NCI-H2171 treated with DMSO at 0.1 percent for 48 hours (cell line): ENCODE measurements at regions not wholly inside any gene's neighbourhood (a gene's known extent, or its start where the extent isn't known, plus 50 kb on each side); places are given as distances from the start of the nearest gene placed in this dataset.

Source experiments
- DNase-seq: peaks from one replicate; lab custom pipeline; 2025; lab: John Stamatoyannopoulos, UW

DNA sequence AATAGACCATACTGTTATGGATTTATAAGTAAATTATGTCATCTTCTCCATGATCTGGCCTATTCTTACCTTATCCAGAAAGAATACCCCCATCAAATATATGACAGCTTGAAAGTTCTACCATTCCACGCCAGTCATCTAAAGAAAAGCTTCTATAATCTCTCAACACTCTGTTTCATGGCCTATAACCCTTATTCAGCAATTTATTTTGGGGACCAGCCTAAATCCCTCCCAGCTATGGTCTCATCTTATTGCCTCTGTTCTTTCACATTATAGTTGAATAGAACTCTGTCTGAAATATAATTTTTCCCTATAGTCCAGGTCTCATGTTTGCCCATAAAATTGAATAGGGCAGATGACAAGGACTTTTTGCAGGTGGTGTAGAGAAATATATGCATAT lies 2387.6 kb upstream of the WWC1 start:
- DNase-seq, result no peak

DNA sequence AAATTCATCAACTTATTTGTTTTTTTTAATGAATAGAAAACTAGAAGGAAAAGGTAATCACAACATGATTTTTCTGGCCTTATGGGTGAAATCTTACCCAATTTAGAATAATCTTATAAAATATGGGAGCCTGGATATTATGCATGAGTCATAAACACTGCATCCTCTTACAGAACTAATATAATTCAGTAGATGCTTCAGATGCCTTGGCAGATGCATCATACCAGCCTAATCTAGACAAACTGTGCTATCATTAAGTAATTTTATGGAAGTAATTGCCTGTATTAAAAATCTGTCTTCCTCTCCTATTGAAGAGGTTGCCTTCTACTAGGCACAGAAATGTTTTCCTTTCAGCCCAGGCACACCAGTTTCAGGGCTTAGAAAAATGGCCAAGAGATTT lies 2384.6 kb upstream of the WWC1 start:
- DNase-seq, result no peak

DNA sequence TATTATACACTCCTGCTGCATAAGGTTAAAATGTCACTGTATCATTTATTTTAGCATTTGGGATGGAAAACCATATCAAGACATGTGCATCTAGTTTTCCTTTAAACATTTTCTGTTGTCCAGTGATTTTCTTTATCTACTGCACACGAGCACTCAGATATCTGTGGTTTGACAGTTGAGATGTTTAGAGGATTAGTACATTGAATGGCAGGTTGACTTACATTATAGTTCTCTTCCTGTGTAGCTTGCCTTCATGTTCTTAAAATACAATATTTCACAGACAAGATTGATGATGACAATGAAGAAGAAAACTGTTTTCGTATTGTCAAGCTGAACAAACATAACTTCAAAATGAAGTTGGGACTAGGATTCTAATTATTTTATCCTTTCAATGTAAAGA lies 2378.4 kb upstream of the WWC1 start:
- no peak for DNase-seq

DNA sequence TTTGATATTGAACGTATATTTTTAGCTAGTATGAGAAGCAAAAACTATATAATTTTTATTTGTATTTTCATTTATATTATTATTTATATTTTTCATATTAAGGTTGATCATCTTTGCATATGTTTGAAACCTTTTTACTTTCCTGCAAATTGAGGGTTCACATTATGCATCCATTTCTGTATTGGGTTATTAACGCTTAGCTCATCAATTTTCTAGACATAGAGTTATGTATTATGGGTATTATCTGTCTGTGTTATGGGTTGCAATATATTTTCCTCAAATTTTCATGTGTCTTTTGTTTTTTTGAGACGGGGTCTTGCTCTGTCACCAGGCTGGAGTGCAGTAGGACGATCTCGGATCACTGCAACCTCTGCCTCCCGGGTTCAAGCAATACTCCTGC lies 2377.0 kb upstream of the WWC1 start:
- no peak for DNase-seq

DNA sequence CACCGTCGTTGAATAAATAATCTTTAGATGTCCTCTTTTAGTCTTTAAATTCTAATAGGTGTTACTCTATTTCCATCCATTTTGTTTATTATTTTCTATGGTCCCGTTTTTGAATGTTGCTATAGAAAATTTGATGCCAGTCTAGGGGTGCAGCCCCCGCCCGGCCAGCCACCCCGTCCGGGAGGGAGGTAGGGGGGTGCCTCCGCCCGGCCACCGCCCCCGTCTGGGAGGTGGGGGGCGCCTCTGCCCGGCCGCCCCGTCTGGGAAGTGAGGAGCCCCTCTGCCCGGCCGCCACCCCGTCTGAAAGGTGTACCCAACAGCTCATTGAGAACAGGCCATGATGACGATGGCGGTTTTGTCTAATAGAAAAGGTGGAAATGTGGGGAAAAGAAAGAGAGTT lies 2372.2 kb upstream of the WWC1 start:
- DNase-seq, result no peak

DNA sequence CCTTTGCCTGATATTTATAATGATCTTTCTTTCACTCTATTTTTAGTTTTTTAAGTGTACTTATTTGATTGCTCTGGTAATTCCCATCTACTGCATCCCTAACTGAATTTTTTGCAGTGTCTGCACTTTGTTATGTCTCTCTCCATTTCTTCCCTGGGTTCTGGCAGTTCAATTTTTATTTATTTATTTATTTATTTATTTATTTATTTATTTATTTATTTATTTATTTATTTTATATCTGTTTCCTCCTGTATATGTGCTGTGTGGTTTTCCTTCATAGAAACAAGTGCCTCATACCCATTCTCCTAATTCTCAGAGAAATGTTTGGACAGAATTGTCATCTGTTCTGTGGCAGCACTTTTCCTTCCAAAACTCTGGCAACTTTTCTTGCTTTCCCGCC lies 2370.8 kb upstream of the WWC1 start:
- no peak for DNase-seq

DNA sequence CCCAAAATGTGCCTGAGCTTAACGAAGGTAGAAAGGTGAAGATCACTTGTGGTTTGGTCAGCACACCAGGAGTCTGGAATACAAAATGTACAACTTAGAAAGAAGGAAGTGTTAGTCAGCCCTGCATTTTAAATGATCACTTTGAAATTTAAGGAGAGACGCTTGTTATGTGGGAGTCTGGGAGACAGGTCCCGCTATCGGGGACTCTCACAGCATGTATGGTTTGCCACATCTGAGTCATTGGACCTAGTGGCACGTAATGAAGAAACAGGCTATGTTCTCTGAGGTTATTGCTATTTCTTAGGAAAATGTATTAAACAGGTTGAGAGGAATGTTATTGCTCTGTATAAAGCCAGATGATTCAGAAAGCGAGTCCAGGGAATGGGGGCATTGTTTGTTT lies 2362.5 kb upstream of the WWC1 start:
- no peak for DNase-seq

DNA sequence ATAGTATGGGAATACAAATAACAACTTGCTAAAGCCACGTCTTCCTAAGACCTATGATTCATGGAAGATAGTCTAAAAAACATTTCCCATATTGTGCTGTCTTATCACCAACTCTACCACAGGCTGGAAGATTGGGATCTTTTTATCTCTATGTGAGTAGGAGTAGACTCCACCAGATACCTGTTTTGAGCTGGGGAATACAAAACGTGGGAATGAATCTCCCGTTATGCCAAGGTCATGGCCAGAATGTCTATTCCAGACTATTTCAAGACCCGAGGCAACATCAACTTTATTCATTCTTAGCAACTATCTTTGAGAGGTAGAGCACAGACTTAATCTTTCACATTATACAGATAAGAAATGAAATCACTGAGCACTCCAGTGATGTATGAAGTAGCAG lies 2350.9 kb upstream of the WWC1 start:
- DNase-seq, result no peak

DNA sequence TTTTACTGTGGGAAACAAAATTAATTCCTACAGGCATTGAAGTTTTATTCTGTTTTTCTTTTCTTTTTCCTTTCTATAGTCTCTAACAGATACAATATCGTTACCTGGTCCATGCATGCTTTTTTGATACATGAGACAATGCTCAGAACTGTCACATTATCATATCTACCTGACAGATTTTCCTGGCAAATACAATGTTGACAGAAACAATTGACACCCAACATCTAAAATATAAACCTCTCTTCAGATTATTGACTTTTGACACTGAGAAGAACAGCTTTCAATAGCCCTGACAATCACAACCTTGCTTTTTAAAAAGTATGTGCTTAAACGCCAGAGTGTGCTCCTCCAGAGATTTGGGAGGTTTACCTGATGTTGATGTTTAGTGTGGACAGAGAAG lies 2334.6 kb upstream of the WWC1 start:
- no peak for DNase-seq

DNA sequence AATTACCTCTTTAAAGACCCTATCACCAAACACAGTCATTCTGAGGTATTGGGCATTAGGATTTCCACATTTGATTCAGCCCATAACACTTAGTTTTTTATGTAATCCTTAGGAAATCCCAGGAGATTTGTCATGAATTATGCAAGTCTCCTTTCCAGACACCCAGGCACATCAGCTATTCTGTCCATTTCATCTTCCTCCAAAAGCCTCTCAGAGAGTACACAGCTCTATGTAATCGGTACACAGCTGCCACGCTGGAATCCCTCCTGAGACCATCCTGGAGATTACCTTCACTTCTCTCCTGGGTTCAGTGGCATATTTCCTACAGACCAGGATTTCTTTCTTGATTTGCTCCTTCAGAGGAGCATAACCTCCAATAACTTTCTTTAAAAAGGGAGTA lies 2309.8 kb upstream of the WWC1 start:
- no peak for DNase-seq

DNA sequence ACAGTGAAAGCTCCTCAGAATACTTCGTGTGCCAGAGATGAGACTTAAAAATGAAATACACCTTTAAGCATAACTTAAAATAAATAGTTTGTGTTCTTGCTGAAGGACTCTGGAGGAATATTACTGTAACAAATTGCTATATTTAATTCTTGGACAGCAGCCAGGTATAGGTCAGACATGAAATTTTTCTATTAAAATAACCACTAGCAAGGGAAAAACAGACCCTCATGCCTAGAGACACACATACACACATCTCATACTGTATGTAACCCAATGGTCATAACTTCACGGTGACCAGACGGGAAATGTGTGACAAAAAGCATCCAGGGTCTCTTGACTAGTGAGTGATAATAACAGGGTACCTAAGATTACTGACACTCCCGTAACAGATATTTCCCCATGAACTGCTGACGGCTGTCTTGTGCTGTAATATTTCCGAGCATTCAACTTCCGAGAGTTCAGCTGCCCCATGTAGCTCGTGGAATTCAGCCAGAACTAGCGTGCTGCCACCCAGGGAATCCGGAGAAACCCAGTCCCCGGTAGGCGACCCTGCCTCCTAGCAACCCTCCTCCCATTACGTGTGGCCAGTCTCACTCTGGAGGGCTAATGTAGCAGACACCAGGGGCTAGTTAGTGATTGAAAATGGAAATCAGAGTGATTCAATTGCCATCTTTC lies 2295.1 kb upstream of the WWC1 start:
- no peak for DNase-seq

DNA sequence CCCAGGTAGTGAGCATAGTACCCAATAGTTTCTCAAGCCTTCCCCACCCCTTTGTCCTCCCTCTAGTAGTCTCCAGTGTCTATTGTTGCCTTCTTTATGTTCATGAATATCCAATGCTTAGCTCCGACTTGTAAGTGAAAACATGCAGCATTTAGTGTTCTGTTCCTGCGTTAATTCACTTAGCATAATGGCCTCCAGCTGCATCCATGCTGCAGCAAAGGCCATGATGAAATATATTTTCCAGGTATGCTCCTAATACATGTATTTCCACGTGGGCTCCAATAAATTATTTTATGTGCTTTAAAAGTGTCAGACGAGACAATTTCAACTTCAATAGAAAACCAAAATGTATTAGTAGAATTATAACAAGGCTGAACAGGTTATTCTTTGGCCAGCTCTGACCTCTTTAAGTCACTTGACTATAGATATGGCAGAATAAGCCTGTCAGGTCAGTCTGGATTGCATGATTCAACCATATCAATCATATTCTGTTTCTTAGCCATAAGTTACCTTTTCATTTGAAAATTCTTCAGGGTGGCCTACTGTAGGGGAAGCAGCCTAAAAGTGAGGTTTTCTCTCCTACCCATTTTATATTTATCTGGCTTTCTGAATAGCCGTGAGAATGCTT lies 2291.6 kb upstream of the WWC1 start:
- DNase-seq, result no peak

DNA sequence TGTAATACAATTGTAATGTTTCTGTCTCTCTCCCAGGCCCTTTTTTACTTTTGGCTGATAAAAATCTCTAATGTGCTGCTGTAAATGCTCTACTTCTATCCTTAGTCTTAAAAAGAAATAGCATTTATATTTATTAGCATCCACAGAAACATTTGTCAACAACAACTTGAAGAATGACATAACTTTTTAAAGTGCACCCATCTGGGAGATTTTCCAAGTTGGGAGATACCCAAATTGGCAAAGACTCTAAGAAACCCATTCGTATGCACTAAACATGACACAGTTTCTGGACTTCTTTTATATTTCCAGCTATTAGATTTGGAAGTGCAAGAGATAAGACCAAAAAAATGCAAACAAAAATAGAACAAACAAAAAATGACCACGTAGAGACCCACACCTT lies 2287.4 kb upstream of the WWC1 start:
- no peak for DNase-seq

DNA sequence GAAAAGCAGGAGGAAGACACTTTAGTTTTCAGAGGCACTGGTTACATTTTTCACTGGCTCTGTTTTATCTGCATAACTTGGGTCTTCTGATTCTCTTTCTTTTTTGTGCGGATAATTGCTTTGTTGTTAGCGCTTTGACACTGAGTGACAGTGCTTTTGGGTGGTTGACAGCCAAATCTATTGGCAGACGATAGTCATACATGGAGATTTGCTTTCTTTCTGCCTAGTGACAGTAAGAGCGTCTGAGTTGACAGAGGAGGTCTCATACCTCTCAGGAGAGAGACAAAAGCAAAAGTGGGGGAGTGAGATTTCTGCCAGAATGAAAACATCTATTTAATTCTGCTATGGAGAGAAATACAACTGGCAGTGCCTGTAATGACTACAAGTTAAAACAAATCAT lies 2278.0 kb upstream of the WWC1 start:
- no peak for DNase-seq

DNA sequence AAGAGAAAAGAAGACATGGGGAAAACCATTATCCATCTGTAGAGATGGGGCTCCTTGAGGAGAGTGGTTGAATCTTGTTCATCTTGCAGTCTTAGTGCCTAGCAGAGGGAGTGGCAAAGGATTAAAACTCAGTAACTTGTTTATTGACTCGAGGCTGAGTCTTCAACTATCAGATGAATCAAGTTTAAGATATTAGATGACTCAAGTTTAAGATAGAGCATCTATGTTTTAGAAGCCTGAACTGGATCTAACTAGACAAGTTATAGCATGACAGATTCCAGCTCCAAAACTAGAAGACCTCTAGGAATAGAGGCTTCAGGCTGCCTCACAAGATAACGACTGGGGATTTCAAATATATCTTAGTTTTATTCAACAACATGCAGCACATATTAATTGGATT lies 2277.2 kb upstream of the WWC1 start:
- DNase-seq, result no peak

DNA sequence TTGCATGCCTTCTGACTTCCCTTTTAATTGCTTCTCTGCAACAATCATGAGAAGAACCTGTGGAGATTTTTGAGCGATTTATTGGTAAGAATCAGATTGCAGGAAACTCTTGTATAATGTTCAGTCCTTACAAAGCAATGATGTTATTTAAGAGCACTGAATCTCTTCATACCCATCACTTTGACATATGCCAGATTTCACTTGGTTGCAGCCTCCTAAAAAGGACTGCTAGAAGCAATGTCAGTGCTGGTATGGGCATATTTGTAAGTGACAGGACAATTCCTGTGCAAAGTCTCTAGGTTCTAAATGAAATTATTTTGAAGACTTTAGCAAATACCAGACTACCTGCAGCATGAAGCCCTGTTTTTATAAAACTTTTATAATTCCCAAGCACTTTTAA lies 2272.7 kb upstream of the WWC1 start:
- no peak for DNase-seq

DNA sequence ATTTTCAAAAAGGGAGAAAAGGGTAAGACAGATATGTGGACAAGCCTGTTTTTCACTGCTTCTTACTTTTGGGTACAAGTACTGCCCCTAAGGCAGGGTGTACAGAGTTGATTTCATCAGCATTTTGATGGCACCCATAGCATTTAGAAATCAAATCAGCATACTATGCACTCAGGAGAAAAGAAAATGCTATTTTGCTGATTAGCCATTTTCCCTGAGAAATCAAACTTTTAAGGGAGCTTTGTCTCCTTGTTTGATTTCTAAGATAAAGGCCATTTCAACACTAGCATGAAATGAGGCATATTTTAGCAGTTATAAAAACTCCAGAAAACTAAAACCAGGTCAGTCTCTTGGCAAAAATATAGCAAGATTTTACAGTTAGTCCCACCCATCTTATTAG lies 2269.4 kb upstream of the WWC1 start:
- DNase-seq, result no peak

DNA sequence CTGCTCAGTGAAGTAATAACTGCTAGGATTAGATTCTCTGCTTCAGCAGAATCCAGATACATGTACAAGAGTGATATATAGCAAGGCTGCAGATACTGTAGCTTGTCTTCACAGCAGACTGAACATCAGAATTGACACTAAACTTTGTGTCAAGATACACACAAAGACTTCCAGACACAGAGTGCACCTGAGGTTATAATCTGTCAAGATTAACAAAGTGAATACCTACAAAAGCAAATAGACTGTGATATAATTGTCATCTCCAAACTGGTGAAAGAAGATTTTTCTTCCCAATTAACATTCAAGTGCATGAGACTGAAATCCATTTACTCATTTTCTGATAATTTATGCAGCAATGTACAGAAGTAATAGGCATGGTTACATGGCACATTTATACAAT lies 2266.5 kb upstream of the WWC1 start:
- DNase-seq, result no peak

DNA sequence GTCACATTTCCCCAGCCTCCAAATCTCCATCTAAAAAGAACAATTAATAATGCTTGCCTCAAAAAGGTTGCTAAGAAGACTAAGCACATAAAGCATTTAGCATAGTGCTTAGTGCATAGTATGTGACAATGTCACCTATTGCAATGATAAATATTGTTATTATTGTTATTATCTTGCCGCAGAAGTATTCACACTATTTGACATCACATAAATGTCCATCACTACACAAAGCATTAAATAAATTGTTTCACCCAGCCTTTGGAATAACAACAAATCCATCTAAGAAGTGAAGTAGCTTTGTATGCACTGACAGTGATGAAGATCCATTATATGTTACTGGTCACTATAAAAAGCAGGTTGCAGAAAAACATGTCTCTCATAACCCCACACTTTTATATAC lies 2263.9 kb upstream of the WWC1 start:
- no peak for DNase-seq

DNA sequence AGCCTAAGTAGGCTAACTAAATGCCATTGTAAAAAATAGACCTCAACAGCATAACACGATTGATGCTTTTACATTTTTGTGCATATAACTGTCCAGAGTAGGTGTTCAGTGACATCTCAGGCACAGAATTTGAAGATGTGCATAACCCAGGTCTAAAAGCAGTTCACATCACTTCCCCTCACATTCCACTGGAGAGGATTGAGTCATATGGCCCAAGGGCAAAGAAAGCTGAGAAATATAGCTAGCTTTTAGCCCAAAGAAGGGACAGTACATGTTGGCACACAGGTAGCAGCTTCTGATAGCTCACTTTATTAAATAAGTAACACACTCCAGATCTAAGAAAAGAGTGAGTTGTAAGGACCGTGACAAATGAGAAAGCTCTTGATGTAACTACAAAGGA lies 2259.5 kb upstream of the WWC1 start:
- no peak for DNase-seq

DNA sequence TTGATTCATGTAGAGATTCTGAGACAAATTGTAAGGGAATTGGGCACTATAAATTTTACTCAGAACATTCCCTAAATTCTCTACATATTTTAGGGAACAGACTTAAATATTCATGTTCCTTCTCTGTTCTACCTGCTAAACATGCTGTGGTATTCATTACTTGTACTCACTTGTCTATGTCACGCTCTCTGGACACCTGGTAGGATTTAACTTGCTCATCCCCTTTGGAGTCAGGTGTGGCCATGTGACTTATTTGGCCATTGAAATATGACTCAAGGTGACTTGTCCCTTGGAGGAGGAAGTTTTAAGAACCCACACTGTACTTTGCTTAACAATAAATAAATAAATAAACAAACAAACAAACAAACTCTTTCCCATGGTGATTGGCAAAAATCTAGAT lies 2258.8 kb upstream of the WWC1 start:
- DNase-seq, result no peak

DNA sequence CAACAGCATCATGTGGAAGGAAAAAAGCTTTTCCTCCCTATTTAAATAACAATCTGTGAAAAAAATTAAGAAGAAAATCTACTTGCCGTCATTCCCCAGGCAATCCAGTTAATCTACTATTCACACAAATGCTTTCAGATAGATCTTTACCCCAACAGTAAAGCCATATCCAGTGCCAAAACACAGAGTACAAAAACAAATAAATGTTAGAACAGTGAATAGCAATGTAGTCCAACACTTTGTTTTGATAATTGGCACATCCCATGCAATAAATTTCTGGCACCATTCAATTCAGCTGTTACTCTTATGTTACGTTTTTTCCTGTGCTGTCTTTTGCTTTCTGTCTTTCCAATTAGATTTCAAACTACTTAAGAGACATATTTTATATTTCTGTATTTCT lies 2245.5 kb upstream of the WWC1 start:
- DNase-seq, result no peak

DNA sequence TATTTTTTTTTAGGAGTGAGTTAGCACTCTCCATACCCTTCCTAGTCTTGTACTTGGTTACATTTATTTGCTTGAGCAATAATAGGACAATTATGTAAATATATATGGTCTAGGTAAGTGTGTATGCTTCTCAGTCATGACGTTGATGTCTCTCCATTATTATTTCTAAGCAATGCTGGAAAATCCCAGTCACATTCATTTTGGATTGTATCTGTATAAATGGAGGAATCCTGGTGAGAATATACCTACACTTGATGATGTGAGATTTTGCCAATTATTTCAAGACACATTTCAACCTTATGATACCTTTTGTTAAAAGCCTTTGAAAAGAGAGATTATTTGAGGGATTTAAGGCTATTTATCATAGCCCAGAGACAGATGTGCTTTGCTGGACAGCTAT lies 2244.5 kb upstream of the WWC1 start:
- DNase-seq, result no peak

DNA sequence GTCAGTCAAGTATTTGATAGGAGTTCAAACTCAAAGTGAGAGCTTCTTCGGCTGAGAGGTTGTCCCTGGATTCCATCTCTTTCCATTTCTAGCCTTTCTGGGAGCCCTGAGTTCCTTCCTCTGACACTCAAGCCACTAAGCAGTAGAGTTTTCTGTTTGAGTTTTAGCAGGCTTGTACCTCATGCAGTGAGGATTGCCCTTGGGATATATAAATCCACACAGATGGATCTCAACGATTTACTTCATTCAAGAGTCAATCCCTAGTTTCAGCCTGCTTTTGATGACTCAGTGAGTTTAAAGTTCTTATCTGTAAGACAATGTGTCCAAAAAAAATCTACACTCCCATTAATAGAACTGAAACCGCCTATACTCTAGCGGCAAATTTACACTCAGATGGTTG lies 2240.9 kb upstream of the WWC1 start:
- DNase-seq, result no peak
